ENCODE measurements at regions not wholly inside any gene's neighbourhood (a gene's known extent, or its start where the extent isn't known, plus 50 kb on each side); places are given as distances from the start of the nearest gene placed in this dataset.

GRCh38 chr9:129240581-129241211, 62.6 kb upstream of the IER5L start:
- Histone ChIP-seq H3K27me3 (ENCODE audit: insufficient read depth, low read length) (no peaks in the 10 kb centered on the region), H2AFZ (ENCODE audit: low read depth, low read length, poor library complexity, severe bottlenecking) (no peak overlapping the region), H3K27ac (ENCODE audit: low read depth, low read length) (no peak overlapping the region), H3K79me2 (ENCODE audit: insufficient read depth, low read length) (no peaks in the 10 kb centered on the region), H3K9ac (ENCODE audit: low read length) (no peak overlapping the region), H3K4me1 (ENCODE audit: control insufficient read depth in 1 of 2, insufficient read depth in 2 of 2, low read length in 2 of 2) (peaks cover 8 to 30% of the 10 kb centered on the region in 2 experiments), H3K9me3 (ENCODE audit: control insufficient read depth in 1 of 2, insufficient read depth in 1 of 2, low read depth in 1 of 2, low read length in 2 of 2) (no peaks in the 10 kb centered on the region), H4K20me1 (ENCODE audit: insufficient read depth) (no peaks in the 10 kb centered on the region), H3K9me2 (ENCODE audit: insufficient read depth) (no peaks in the 10 kb centered on the region), H3K4me2 (ENCODE audit: low read length) (no peak overlapping the region), H3K4me3 (replicated peaks in 1 of 2; ENCODE audit: low read depth in 1 of 2, low read length in 2 of 2) (no peak overlapping the region), H3K36me3 (ENCODE audit: control insufficient read depth in 1 of 2, insufficient read depth in 2 of 2, low read length in 2 of 2) (no peaks in the 10 kb centered on the region)
- RAD21 ChIA-PET (ENCODE audit: low non-redundant PET in 1 of 2, low total read pairs in 2 of 2, uncharacterized antibody in 2 of 2, unreplicated experiment in 2 of 2), result no interaction called here
- POLR2A ChIA-PET, result no interaction called here
- no peak for ATAC-seq
- DNase-seq (ENCODE audit: low read depth, low spot score), result no peak
- TF ChIP-seq EZH2 (IDR thresholded peaks at IDR 0.05) (no peak), EGR1 (IDR thresholded peaks at IDR 0.05; ENCODE audit: low read depth) (no peak), EZH2phosphoT487 (IDR thresholded peaks at IDR 0.05; ENCODE audit: borderline replicate concordance) (no peak), JUND (IDR thresholded peaks at IDR 0.05) (no peak), ZNF274 (IDR thresholded peaks at IDR 0.05; ENCODE audit: low read depth, low read length) (no peak), ZBTB33 (IDR thresholded peaks at IDR 0.05; ENCODE audit: extremely low read depth, insufficient replicate concordance, low read length) (no peak)
- CTCF ChIA-PET, result no interaction called here
- BruUV-seq (replicated peaks), result no TSS peak
- intact Hi-C loops (cut with micrococcal nuclease), result no loop called here

- Histone ChIP-seq H3K9me2 (ENCODE audit: insufficient read depth) (no peaks in the 10 kb centered on the region), H3K4me3 (replicated peaks in 1 of 2; ENCODE audit: low read depth in 1 of 2, low read length in 2 of 2) (no peak overlapping the region), H3K36me3 (ENCODE audit: control insufficient read depth in 1 of 2, insufficient read depth in 2 of 2, low read length in 2 of 2) (no peaks in the 10 kb centered on the region), H3K27ac (ENCODE audit: low read depth, low read length) (no peak overlapping the region), H3K79me2 (ENCODE audit: insufficient read depth, low read length) (no peaks in the 10 kb centered on the region), H3K9ac (ENCODE audit: low read length) (no peak overlapping the region), H3K27me3 (ENCODE audit: insufficient read depth, low read length) (no peaks in the 10 kb centered on the region), H3K4me2 (ENCODE audit: low read length) (no peak overlapping the region), H2AFZ (ENCODE audit: low read depth, low read length, poor library complexity, severe bottlenecking) (no peak overlapping the region), H3K9me3 (ENCODE audit: control insufficient read depth in 1 of 2, insufficient read depth in 1 of 2, low read depth in 1 of 2, low read length in 2 of 2) (no peaks in the 10 kb centered on the region), H4K20me1 (ENCODE audit: insufficient read depth) (no peaks in the 10 kb centered on the region), H3K4me1 (ENCODE audit: control insufficient read depth in 1 of 2, insufficient read depth in 2 of 2, low read length in 2 of 2) (peaks cover 8 to 23% of the 10 kb centered on the region in 2 experiments)
- DNase-seq (ENCODE audit: low read depth, low spot score) (no peak), ATAC-seq (no peak)
- ChIA-PET RAD21 (ENCODE audit: low non-redundant PET in 1 of 2, low total read pairs in 2 of 2, uncharacterized antibody in 2 of 2, unreplicated experiment in 2 of 2) (no interaction called here), CTCF (no interaction called here), POLR2A (no interaction called here)
- intact Hi-C loops (cut with micrococcal nuclease), result no loop called here
- no peak for TF ChIP-seq CBX3 (IDR thresholded peaks at IDR 0.05; ENCODE audit: low read depth)
- TF ChIP-seq JUND (IDR thresholded peaks at IDR 0.05), result no peak
- TF ChIP-seq EZH2 (IDR thresholded peaks at IDR 0.05), result no peak
- TF ChIP-seq SIN3A (IDR thresholded peaks at IDR 0.05; ENCODE audit: low read depth), result no peak
- no peak for TF ChIP-seq ZFX (IDR thresholded peaks at IDR 0.05)
- no peak for TF ChIP-seq CEBPB (IDR thresholded peaks at IDR 0.05; ENCODE audit: low read depth)
- TF ChIP-seq SP1 (IDR thresholded peaks at IDR 0.05; ENCODE audit: low read depth), result no peak
- TF ChIP-seq EGR1 (IDR thresholded peaks at IDR 0.05; ENCODE audit: low read depth), result no peak
- TF ChIP-seq ELF1 (IDR thresholded peaks at IDR 0.05; ENCODE audit: borderline replicate concordance, low read depth), result no peak
- no peak for TF ChIP-seq TCF7L2 (IDR thresholded peaks at IDR 0.05; ENCODE audit: borderline replicate concordance, extremely low read depth, insufficient read depth, insufficient read length)
- TF ChIP-seq CTCF (IDR thresholded peaks at IDR 0.05 in 2 of 3, conservative IDR thresholded peaks at IDR 0.05 in 1 of 3; ENCODE audit: borderline replicate concordance in 1 of 3, insufficient read depth in 1 of 3, low read depth in 2 of 3, low read length in 2 of 3), result no peak
- no peak for TF ChIP-seq FOSL1 (IDR thresholded peaks at IDR 0.05; ENCODE audit: low read depth)
- no peak for TF ChIP-seq RAD21 (IDR thresholded peaks at IDR 0.05; ENCODE audit: low read depth)
- TF ChIP-seq EZH2phosphoT487 (IDR thresholded peaks at IDR 0.05; ENCODE audit: borderline replicate concordance), result no peak
- BruUV-seq (replicated peaks), result no TSS peak
Observed at GRCh38 chr9:129239946-129240490, 62.0 kb upstream of the IER5L start.
